Spleen (tissue), 11 donors: ENCODE measurements at regions not wholly inside any gene's neighbourhood (a gene's known extent, or its start where the extent isn't known, plus 50 kb on each side); places are given as distances from the start of the nearest gene placed in this dataset.

Experiments
- DNase-seq: peaks from one replicate; pipeline ENCODE4 v3.0.0-alpha.2; 2020
- H3K27ac ChIP-seq, 8 donors: fragments of 200-600 bp; sonication (generic) in 7 of 8; 1 replicate in 4 of 8; 2 replicates in 4 of 8; pipeline versions ENCODE4 v1.5.0 to v1.8.0; 2016 to 2021; ENCODE audit warnings: inconsistent platforms in 4 of 8, mild to moderate bottlenecking in 4 of 8, moderate library complexity in 1 of 8
- H3K27me3 ChIP-seq, 7 donors: fragments of 200-600 bp; sonication (generic) in 6 of 7; replicated peaks in 1 of 7; 1 replicate in 4 of 7; 2 replicates in 3 of 7; pipeline versions ENCODE4 v1.5.0 to v1.8.0; 2016 to 2021; ENCODE audit warnings: inconsistent platforms in 3 of 7, mild to moderate bottlenecking in 1 of 7
- H3K36me3 ChIP-seq, 6 donors: fragments of 200-600 bp; sonication (generic) in 5 of 6; 1 replicate in 4 of 6; 2 replicates in 2 of 6; pipeline versions ENCODE4 v1.5.0 to v1.8.0; 2016 to 2021; ENCODE audit warnings: inconsistent platforms in 2 of 6
- H3K4me1 ChIP-seq, 6 donors: fragments of 200-600 bp; sonication (generic) in 5 of 6; 1 replicate in 3 of 6; 2 replicates in 3 of 6; pipeline versions ENCODE4 v1.5.0 to v1.8.0; 2016 to 2021; ENCODE audit warnings: inconsistent platforms in 3 of 6
- H3K4me3 ChIP-seq, 8 donors: fragments of 200-600 bp; sonication (generic) in 7 of 8; 1 replicate in 4 of 8; 2 replicates in 4 of 8; pipeline versions ENCODE4 v1.5.0 to v1.8.0; 2016 to 2021; ENCODE audit warnings: inconsistent platforms in 4 of 8, mild to moderate bottlenecking in 4 of 8, moderate library complexity in 2 of 8
- H3K9me3 ChIP-seq, 8 donors: fragments of 200-600 bp; sonication (generic) in 7 of 8; 1 replicate in 4 of 8; 2 replicates in 4 of 8; pipeline versions ENCODE4 v1.5.0 to v1.8.0; 2016 to 2021; ENCODE audit warnings: inconsistent platforms in 4 of 8
- CTCF ChIP-seq, 11 experiments: fragments of 200-600 bp in 7 of 11; fragments of 450-650 bp in 4 of 11; sonication (generic) in 4 of 11; IDR thresholded peaks in 8 of 11; conservative IDR thresholded peaks in 3 of 11; 1 replicate in 7 of 11; 2 replicates in 4 of 11; pipeline versions ENCODE4 v1.4.0 to v1.8.0; 2016 to 2021; ENCODE audit warnings: antibody characterized with exemption in 11 of 11, inconsistent platforms in 4 of 11, mild to moderate bottlenecking in 1 of 11
- POLR2A ChIP-seq, 3 donors: fragments of 450-650 bp; IDR thresholded peaks; one replicate each; pipeline ENCODE4 v1.5.1; 2017; ENCODE audit warnings: antibody characterized with exemption in 3 of 3, mild to moderate bottlenecking in 1 of 3
- POLR2AphosphoS5 ChIP-seq, 3 donors: sonication (generic); formaldehyde crosslinking; IDR thresholded peaks; one replicate each; pipeline ENCODE4 v1.5.1; 2017; ENCODE audit warnings: antibody characterized with exemption in 3 of 3
- WGBS, 5 donors: extraction: QIAGEN DNeasy Blood & Tissue Kit in 3 of 5; methylation state at CpG; one replicate each; pipeline versions ENCODE4 v1.1.5 to v1.1.7; 2013 to 2018; 5-methylcytosine and 5-hydroxymethylcytosine counted together
- intact Hi-C: fragments of 100-400 bp; cut with DNase I; formaldehyde crosslinking; loops from one replicate; pipeline ENCODE4 v1.15.0; 2023; ENCODE audit warnings: low total_unique reads
- donor health status: healthy with polysubstance abuse.
- donor health status: DM: no; HTN: no; CAD: no; lungs with moderate emphysema.
- donor health status: DM: no; HTN: no; CAD: no.
- donor health status: Bipolar disorder and iron deficiency.
- donor health status: healthy.
- donor health status: DM: no; HTN: no; CAD: no.
- donor health status: DM: yes; HTN: yes; CAD: no.

- intact Hi-C loops: no loop called here
- Histone ChIP-seq H3K27ac (no peak overlapping the region), H3K4me3 (no peak overlapping the region), H3K9me3 (no peaks in the 10 kb centered on the region), H3K36me3 (no peaks in the 10 kb centered on the region), H3K4me1 (no peaks in the 10 kb centered on the region), H3K27me3 (no peaks in the 10 kb centered on the region)
- WGBS, 5 donors: 45 to 69% (median 63%) methylated on average over 2 of the region's 2 CpGs
- no peak for DNase-seq
- no peak for TF ChIP-seq POLR2AphosphoS5 (IDR thresholded peaks at IDR 0.05)
- no peak for TF ChIP-seq POLR2A (IDR thresholded peaks at IDR 0.05)
- TF ChIP-seq CTCF (IDR thresholded peaks at IDR 0.05 in 8 of 11, conservative IDR thresholded peaks at IDR 0.05 in 3 of 11): no peak
These were observed 130.5 kb upstream of the THRB start for GRCh38 chr3:24624938-24625681.

- no peak for DNase-seq
- TF ChIP-seq POLR2A (IDR thresholded peaks at IDR 0.05) (no peak), CTCF (IDR thresholded peaks at IDR 0.05 in 8 of 11, conservative IDR thresholded peaks at IDR 0.05 in 3 of 11) (no peak), POLR2AphosphoS5 (IDR thresholded peaks at IDR 0.05) (no peak)
- H3K36me3 ChIP-seq: no peaks in the 10 kb centered on the region
- intact Hi-C loops: no loop called here
- no peaks in the 10 kb centered on the region for H3K4me1 ChIP-seq
- no peaks in the 10 kb centered on the region for H3K9me3 ChIP-seq
- WGBS, 5 donors: 80 to 96% (median 92%) methylated on average over 4 of the region's 4 CpGs
- H3K4me3 ChIP-seq: no peak overlapping the region
- no peaks in the 10 kb centered on the region for H3K27me3 ChIP-seq
- H3K27ac ChIP-seq: no peak overlapping the region
These were observed 134.0 kb upstream of the THRB start for GRCh38 chr3:24628523-24629258.

- TF ChIP-seq CTCF (IDR thresholded peaks at IDR 0.05 in 8 of 11, conservative IDR thresholded peaks at IDR 0.05 in 3 of 11) (no peak), POLR2AphosphoS5 (IDR thresholded peaks at IDR 0.05) (no peak), POLR2A (IDR thresholded peaks at IDR 0.05) (no peak)
- Histone ChIP-seq H3K4me3 (no peak overlapping the region), H3K9me3 (peaks cover 0 to 9% (median 0%) of the 10 kb centered on the region in 8 donors), H3K36me3 (no peaks in the 10 kb centered on the region), H3K27ac (no peak overlapping the region), H3K27me3 (no peaks in the 10 kb centered on the region), H3K4me1 (no peaks in the 10 kb centered on the region)
- no peak for DNase-seq
- intact Hi-C loops: no loop called here
These were observed 136.8 kb upstream of the THRB start for GRCh38 chr3:24631481-24631880.

- H3K4me1 ChIP-seq: peaks cover 0 to 14% (median 3%) of the 10 kb centered on the region in 6 donors
- TF ChIP-seq POLR2AphosphoS5 (IDR thresholded peaks at IDR 0.05) (no peak), POLR2A (IDR thresholded peaks at IDR 0.05) (no peak), CTCF (IDR thresholded peaks at IDR 0.05 in 8 of 11, conservative IDR thresholded peaks at IDR 0.05 in 3 of 11) (no peak)
- intact Hi-C loops: no loop called here
- no peaks in the 10 kb centered on the region for H3K27me3 ChIP-seq
- H3K27ac ChIP-seq: no peak overlapping the region
- WGBS, 5 donors: 62 to 90% (median 76%) methylated on average over 1 of the region's 1 CpG
- H3K4me3 ChIP-seq: no peak overlapping the region
- H3K36me3 ChIP-seq: no peaks in the 10 kb centered on the region
- DNase-seq: no peak
- peaks cover 0 to 8% (median 0%) of the 10 kb centered on the region in 8 donors for H3K9me3 ChIP-seq
These were observed 144.4 kb upstream of the THRB start for GRCh38 chr3:24639061-24639460.
